Panc1 (cell line): ENCODE measurements at regions not wholly inside any gene's neighbourhood (a gene's known extent, or its start where the extent isn't known, plus 50 kb on each side); places are given as distances from the start of the nearest gene placed in this dataset.

Source experiments
- CTCF ChIP-seq: fragments of 450-650 bp; IDR thresholded peaks from 2 replicates; pipeline ENCODE4 v1.5.1; 2017; ENCODE audit warnings: mild to moderate bottlenecking
- POLR2AphosphoS5 ChIP-seq: IDR thresholded peaks from 2 replicates; pipeline ENCODE4 v1.6.1; 2012; ENCODE audit warnings: mild to moderate bottlenecking, low read depth, low read length, moderate library complexity
- REST ChIP-seq, 2 experiments: IDR thresholded peaks; 2 replicates each; pipeline ENCODE4 v1.6.1; 2011 to 2012; ENCODE audit warnings: low read depth in 2 of 2, control low read depth in 1 of 2, low read length in 1 of 2, mild to moderate bottlenecking in 1 of 2, moderate library complexity in 1 of 2; ENCODE audit not compliant: insufficient read depth in 1 of 2
- TCF7L2 ChIP-seq: IDR thresholded peaks from 2 replicates; pipeline ENCODE4 v1.6.1; 2011; ENCODE audit warnings: mild to moderate bottlenecking, low read depth, low read length, inconsistent platforms

- TF ChIP-seq CTCF (no peak), POLR2AphosphoS5 (no peak), REST (IDR thresholded peaks at IDR 0.05; ENCODE audit: insufficient read depth in 1 of 2, low read depth in 2 of 2, low read length in 1 of 2) (no peak), TCF7L2 (no peak)
Observed at GRCh38 chr5:36795366-36795765, 81.2 kb upstream of the NIPBL start.
